IMR-90 (cell line): ENCODE measurements at regions not wholly inside any gene's neighbourhood (a gene's known extent, or its start where the extent isn't known, plus 50 kb on each side); places are given as distances from the start of the nearest gene placed in this dataset.
A peak's percentile ranks its signal among the peaks of the same experiment; 100 is the strongest.

ENCODE experiments used
- ATAC-seq: fragments of 200-7000 bp; cut with Tn5 transposase; 2 replicates; pipeline ENCODE4 v1.9.1; 2020; ENCODE audit warnings: low read depth, mild to moderate bottlenecking, moderate library complexity
- BruUV-seq: library from RNA; stranded (reverse); fragments of 400-500 nt; replicated peaks from 2 replicates; lab custom pipeline; 2021; lab: Mats Ljungman, UMichigan
- CTCF ChIA-PET: fragments of 300-600 bp; formaldehyde crosslinking; extraction: SDS; loops from one replicate; lab custom pipeline; 2021; ENCODE audit warnings: antibody characterized with exemption; lab: Yijun Ruan, JAX
- POLR2A ChIA-PET: fragments of 300-600 bp; sonication (Branson Sonifier 250); formaldehyde crosslinking; loops from one replicate; lab custom pipeline; 2022; ENCODE audit warnings: antibody characterized with exemption; ENCODE audit not compliant: unreplicated experiment; lab: Charles Lee
- DNase-seq: peaks from one replicate; pipeline ENCODE4 v3.0.0; 2013
- H2AFZ ChIP-seq: replicated peaks from 2 replicates; pipeline ENCODE3; 2013; ENCODE audit warnings: low read length, mild to moderate bottlenecking; ENCODE audit not compliant: poor library complexity
- H2AK5ac ChIP-seq: 2 replicates; pipeline ENCODE4 v1.6.1; 2013; ENCODE audit warnings: low read depth, low read length, inconsistent platforms
- H2AK9ac ChIP-seq: replicated peaks from 2 replicates; pipeline ENCODE3; 2013; ENCODE audit warnings: mild to moderate bottlenecking, low read depth, low read length, moderate library complexity; ENCODE audit not compliant: poor library complexity
- H2BK120ac ChIP-seq: 2 replicates; pipeline ENCODE4 v1.6.1; 2013; ENCODE audit warnings: low read depth, low read length, inconsistent platforms
- H2BK15ac ChIP-seq: 3 replicates; pipeline ENCODE4 v1.6.1; 2013; ENCODE audit warnings: low read depth, low read length, inconsistent platforms
- H2BK20ac ChIP-seq: 2 replicates; pipeline ENCODE4 v1.6.1; 2013; ENCODE audit warnings: low read depth, mild to moderate bottlenecking, inconsistent platforms, low read length, moderate library complexity
- H2BK5ac ChIP-seq: 2 replicates; pipeline ENCODE4 v1.6.1; 2013; ENCODE audit warnings: mild to moderate bottlenecking, low read depth, low read length, inconsistent platforms; ENCODE audit not compliant: poor library complexity, severe bottlenecking
- H3K14ac ChIP-seq: replicated peaks from 2 replicates; pipeline ENCODE4 v1.6.1; 2013; ENCODE audit warnings: low read depth, low read length, inconsistent platforms
- H3K18ac ChIP-seq: 2 replicates; pipeline ENCODE4 v1.6.1; 2013; ENCODE audit warnings: low read depth, low read length, control low read depth
- H3K23ac ChIP-seq: 2 replicates; pipeline ENCODE4 v1.6.1; 2013; ENCODE audit warnings: low read depth, low read length, inconsistent platforms
- H3K27ac ChIP-seq: 2 replicates; pipeline ENCODE4 v1.5.1; 2013; ENCODE audit warnings: mild to moderate bottlenecking, control low read depth, low read length; ENCODE audit not compliant: insufficient read depth
- H3K27me3 ChIP-seq: 2 replicates; pipeline ENCODE4 v1.6.1; 2013; ENCODE audit warnings: low read length; ENCODE audit not compliant: control insufficient read depth, insufficient read depth
- H3K36me3 ChIP-seq: 2 replicates; pipeline ENCODE4 v1.6.1; 2013; ENCODE audit warnings: low read length, mixed read lengths; ENCODE audit not compliant: control insufficient read depth, insufficient read depth
- H3K4ac ChIP-seq: 2 replicates; pipeline ENCODE4 v1.6.1; 2013; ENCODE audit warnings: low read depth, low read length, inconsistent platforms
- H3K4me1 ChIP-seq: 2 replicates; pipeline ENCODE4 v1.6.1; 2013; ENCODE audit warnings: low read length, mixed read lengths; ENCODE audit not compliant: control insufficient read depth, insufficient read depth
- H3K4me2 ChIP-seq: 2 replicates; pipeline ENCODE4 v1.6.1; 2013; ENCODE audit warnings: low read depth, mild to moderate bottlenecking, control low read depth, low read length, moderate library complexity
- H3K4me3 ChIP-seq: 2 replicates; pipeline ENCODE4 v1.5.1; 2013; ENCODE audit warnings: low read depth, mild to moderate bottlenecking, control low read depth, low read length, moderate library complexity; ENCODE audit not compliant: insufficient read depth
- H3K56ac ChIP-seq: 2 replicates; pipeline ENCODE4 v1.6.1; 2013; ENCODE audit warnings: low read length, inconsistent platforms; ENCODE audit not compliant: insufficient read depth; ENCODE audit errors: extremely low read depth
- H3K79me1 ChIP-seq, 2 experiments: 2 replicates each; pipeline ENCODE4 v1.6.1; 2013; ENCODE audit warnings: low read length in 2 of 2, inconsistent platforms in 1 of 2, low read depth in 1 of 2
- H3K9ac ChIP-seq: 2 replicates; pipeline ENCODE4 v1.6.1; 2013; ENCODE audit warnings: low read depth, low read length, control low read depth
- H3K9me1 ChIP-seq: 2 replicates; pipeline ENCODE4 v1.6.1; 2013; ENCODE audit warnings: low read length, inconsistent platforms; ENCODE audit not compliant: insufficient read depth
- H3K9me3 ChIP-seq: 2 replicates; pipeline ENCODE4 v1.6.1; 2013; ENCODE audit warnings: low read length; ENCODE audit not compliant: control insufficient read depth, insufficient read depth
- H4K20me1 ChIP-seq: 2 replicates; pipeline ENCODE4 v1.6.1; 2013; ENCODE audit warnings: low read length, inconsistent platforms; ENCODE audit not compliant: insufficient read depth
- H4K5ac ChIP-seq: 2 replicates; pipeline ENCODE4 v1.6.1; 2013; ENCODE audit warnings: mild to moderate bottlenecking, low read depth, low read length, control low read depth
- H4K8ac ChIP-seq, 2 experiments: 2 replicates each; pipeline ENCODE4 v1.6.1; 2013; ENCODE audit warnings: low read depth in 2 of 2, low read length in 2 of 2, control low read depth in 1 of 2, inconsistent platforms in 1 of 2
- H4K91ac ChIP-seq: 2 replicates; pipeline ENCODE4 v1.6.1; 2013; ENCODE audit warnings: low read depth, low read length, inconsistent platforms; ENCODE audit not compliant: insufficient read depth
- BHLHE40 ChIP-seq: fragments of 150-350 bp; IDR thresholded peaks from 2 replicates; pipeline ENCODE4 v1.6.1; 2016; ENCODE audit warnings: mild to moderate bottlenecking, low read depth, low read length
- CEBPB ChIP-seq: IDR thresholded peaks from 2 replicates; pipeline ENCODE4 v1.6.1; 2012; ENCODE audit warnings: low read depth, low read length, improper control_type of control experiment
- CTCF ChIP-seq: conservative IDR thresholded peaks from 2 replicates; pipeline ENCODE4 v1.5.1; 2012; ENCODE audit warnings: mild to moderate bottlenecking, low read depth, low read length, improper control_type of control experiment
- FOS ChIP-seq: fragments of 150-350 bp; IDR thresholded peaks from 2 replicates; pipeline ENCODE4 v1.6.1; 2016; ENCODE audit warnings: low read depth, low read length
- MAFK ChIP-seq: IDR thresholded peaks from 2 replicates; pipeline ENCODE4 v1.6.1; 2012; ENCODE audit warnings: low read depth, low read length, improper control_type of control experiment
- MXI1 ChIP-seq: IDR thresholded peaks from 2 replicates; pipeline ENCODE4 v1.6.1; 2012; ENCODE audit warnings: low read depth, mild to moderate bottlenecking, low read length, moderate library complexity, borderline replicate concordance
- NFE2L2 ChIP-seq: fragments of 150-350 bp; IDR thresholded peaks from 2 replicates; pipeline ENCODE4 v1.6.1; 2016; ENCODE audit warnings: low read depth, mild to moderate bottlenecking, low read length
- POLR2A ChIP-seq: IDR thresholded peaks from 2 replicates; pipeline ENCODE4 v1.6.1; 2012; ENCODE audit warnings: mild to moderate bottlenecking, low read depth, low read length
- RAD21 ChIP-seq: IDR thresholded peaks from 2 replicates; pipeline ENCODE4 v1.6.1; 2012; ENCODE audit warnings: low read length, improper control_type of control experiment
- RCOR1 ChIP-seq: IDR thresholded peaks from 2 replicates; pipeline ENCODE4 v1.6.1; 2012; ENCODE audit warnings: mild to moderate bottlenecking, low read length, improper control_type of control experiment; ENCODE audit not compliant: insufficient replicate concordance
- RFX5 ChIP-seq: IDR thresholded peaks from 2 replicates; pipeline ENCODE4 v1.8.0; 2012; ENCODE audit warnings: low read depth, mild to moderate bottlenecking, low read length, moderate library complexity
- USF2 ChIP-seq: fragments of 150-350 bp; IDR thresholded peaks from 2 replicates; pipeline ENCODE4 v1.6.1; 2017; ENCODE audit warnings: mild to moderate bottlenecking, antibody characterized with exemption, low read length, low read depth
- WGBS, 2 experiments: methylation state at CpG; one replicate each; pipeline versions ENCODE4 v1.1.5 to v1.1.7; 2013; ENCODE audit warnings: missing lambda C conversion rate in 2 of 2; ENCODE audit not compliant: insufficient read length in 1 of 2; ENCODE audit errors: extremely low coverage in 2 of 2; 5-methylcytosine and 5-hydroxymethylcytosine counted together
- dilution Hi-C: fragments of 300-500 bp; cut with HindIII; formaldehyde crosslinking; loops from one replicate; pipeline ENCODE4 v1.14.3; 2018; ENCODE audit warnings: low sequenced_read_pairs; ENCODE audit not compliant: unreplicated experiment
- in situ Hi-C: fragments of 300-500 bp; cut with MboI; formaldehyde crosslinking; loops from 3 replicates; pipeline ENCODE4 v1.14.3; 2019; ENCODE audit warnings: low sequenced_read_pairs, inconsistent platforms, mixed read lengths
- intact Hi-C: fragments of 100-400 bp; cut with micrococcal nuclease; formaldehyde crosslinking; loops from 2 replicates; pipeline ENCODE4 v1.10.0; 2022

- H3K14ac ChIP-seq: peak overlapping the region; percentile 97
- peak overlapping the region; percentile 96 for H3K23ac ChIP-seq
- H3K4me2 ChIP-seq: peak overlapping the region; percentile 7; the same call in 1 of the 2 replicates
- H2AFZ ChIP-seq: peak overlapping the region; percentile 87
- DNase-seq (peak; percentile 100), ATAC-seq (peak; percentile 91)
- peaks cover 3 to 15% of the 10 kb centered on the region in 2 experiments; a peak in 3 of 4 replicates for H3K79me1 ChIP-seq
- intact Hi-C loops (no loop called here), dilution Hi-C loops (no loop called here), in situ Hi-C loops (no loop called here)
- H3K27ac ChIP-seq: peak overlapping the region; percentile 95
- peak overlapping the region; percentile 97 for H3K4ac ChIP-seq
- peak overlapping the region; percentile 82 for H2BK15ac ChIP-seq
- 13% methylated on average over 3 of the region's 7 CpGs; no CpG with 5 or more reads in 1 of the 2 experiments for WGBS, 2 experiments
- ChIA-PET CTCF (interaction anchor here (1.3 kb wide), 1 partner anchor 32 kb away, joined by 8 read pairs; no protein-coding TSS in a partner anchor), POLR2A (no interaction called here)
- H3K18ac ChIP-seq: peak overlapping the region; percentile 95
- H3K56ac ChIP-seq: peak overlapping the region; percentile 85
- no peak overlapping the region for H3K4me3 ChIP-seq
- peaks cover 8% of the 10 kb centered on the region for H3K9me1 ChIP-seq
- BruUV-seq: TSS peak; percentile 74
- H3K9ac ChIP-seq: peak overlapping the region; percentile 43
- no peaks in the 10 kb centered on the region for H4K20me1 ChIP-seq
- peak overlapping the region; percentile 100 for H2BK5ac ChIP-seq
- peaks cover 19% of the 10 kb centered on the region for H3K4me1 ChIP-seq
- H3K27me3 ChIP-seq: no peaks in the 10 kb centered on the region
- H2AK5ac ChIP-seq: peak overlapping the region; percentile 98
- H2AK9ac ChIP-seq: peak overlapping the region; percentile 96
- TF ChIP-seq CTCF: no peak
- no peak for TF ChIP-seq POLR2A
- peak; percentile 71; the same call in 1 of the 2 replicates for TF ChIP-seq FOS
- no peak for TF ChIP-seq USF2
- TF ChIP-seq CEBPB: peak; percentile 100
- TF ChIP-seq RAD21: peak; percentile 27
- TF ChIP-seq MXI1: peak; percentile 58; the same call in 1 of the 2 replicates
- no peak for TF ChIP-seq RFX5
- TF ChIP-seq NFE2L2: peak; percentile 94
- peak; percentile 26 for TF ChIP-seq RCOR1
- peak; percentile 94 for TF ChIP-seq MAFK
- peak; percentile 25; the same call in 1 of the 2 replicates for TF ChIP-seq BHLHE40
- peak overlapping the region; percentile 91 to 93 for H4K8ac ChIP-seq
- H4K5ac ChIP-seq: peak overlapping the region; percentile 89
- peak overlapping the region; percentile 99 for H2BK120ac ChIP-seq
- H2BK20ac ChIP-seq: peak overlapping the region; percentile 99
- H3K9me3 ChIP-seq: no peaks in the 10 kb centered on the region
- peak overlapping the region; percentile 99 for H4K91ac ChIP-seq
- no peaks in the 10 kb centered on the region for H3K36me3 ChIP-seq
Measured at GRCh38 chr5:17157916-17158529, 59.4 kb upstream of the BASP1 start.
